EH (cell line): ENCODE measurements at regions not wholly inside any gene's neighbourhood (a gene's known extent, or its start where the extent isn't known, plus 50 kb on each side); places are given as distances from the start of the nearest gene placed in this dataset.

Experiments used
- DNase-seq: peaks from one replicate; pipeline ENCODE4 v3.0.0-alpha.2; 2015; ENCODE audit warnings: low read depth

- no peak for DNase-seq
These were observed 1662.6 kb upstream of the SEL1L start for GRCh38 chr14:83196236-83196635.

GRCh38 chr14:83197271-83197670, 1663.6 kb upstream of the SEL1L start:
- DNase-seq: no peak

GRCh38 chr14:83207550-83207949, 1673.9 kb upstream of the SEL1L start:
- no peak for DNase-seq

- DNase-seq: no peak
These were observed 1674.7 kb upstream of the SEL1L start for GRCh38 chr14:83208341-83208740.

GRCh38 chr14:83217492-83217891, 1683.8 kb upstream of the SEL1L start:
- peak; percentile 3 for DNase-seq

- no peak for DNase-seq
These were observed 1714.4 kb upstream of the SEL1L start for GRCh38 chr14:83247924-83248639.

GRCh38 chr14:83251402-83251801, 1717.7 kb upstream of the SEL1L start:
- DNase-seq: no peak

GRCh38 chr14:83253870-83254269, 1720.2 kb upstream of the SEL1L start:
- DNase-seq: no peak

- DNase-seq: no peak
These were observed 1721.5 kb upstream of the SEL1L start for GRCh38 chr14:83255015-83255726.

GRCh38 chr14:83255727-83256090, 1722.1 kb upstream of the SEL1L start:
- no peak for DNase-seq

- no peak for DNase-seq
These were observed 1724.1 kb upstream of the SEL1L start for GRCh38 chr14:83257466-83258439.

- no peak for DNase-seq
These were observed 1727.1 kb upstream of the SEL1L start for GRCh38 chr14:83260751-83261150.

- no peak for DNase-seq
These were observed 1735.9 kb upstream of the SEL1L start for GRCh38 chr14:83269583-83269982.

- no peak for DNase-seq
These were observed 1738.0 kb upstream of the SEL1L start for GRCh38 chr14:83271663-83272062.

GRCh38 chr14:83280719-83281118, 1747.1 kb upstream of the SEL1L start:
- no peak for DNase-seq

GRCh38 chr14:83282706-83283105, 1749.1 kb upstream of the SEL1L start:
- no peak for DNase-seq

GRCh38 chr14:83287300-83287699, 1753.6 kb upstream of the SEL1L start:
- DNase-seq: no peak

- no peak for DNase-seq
These were observed 1755.7 kb upstream of the SEL1L start for GRCh38 chr14:83289390-83289789.

- DNase-seq: no peak
These were observed 1756.2 kb upstream of the SEL1L start for GRCh38 chr14:83289896-83290295.

GRCh38 chr14:83290447-83290846, 1756.8 kb upstream of the SEL1L start:
- no peak for DNase-seq

- DNase-seq: no peak
These were observed 1758.1 kb upstream of the SEL1L start for GRCh38 chr14:83291714-83292113.

GRCh38 chr14:83294941-83295340, 1761.3 kb upstream of the SEL1L start:
- DNase-seq: no peak

- DNase-seq: no peak
These were observed 1763.7 kb upstream of the SEL1L start for GRCh38 chr14:83297361-83297760.
